HL-60/S4 treated with retinoic acid at 250 ng/mL for 4 days and 3 days (cell line): ENCODE measurements at regions not wholly inside any gene's neighbourhood (a gene's known extent, or its start where the extent isn't known, plus 50 kb on each side); places are given as distances from the start of the nearest gene placed in this dataset.

Experiments
- in situ Hi-C: fragments of 300-500 bp; cut with MboI; formaldehyde crosslinking; loops from 2 replicates; pipeline ENCODE4 v1.7.0; 2022; ENCODE audit warnings: low sequenced_read_pairs

- in situ Hi-C loops, result loop anchor here (10.0 to 25.0 kb wide), 2 partner anchors 350 to 468 kb away; partner anchors contain the start of gene STAT4
Measured at GRCh38 chr2:191512216-191512835, 165.6 kb upstream of the NABP1 start.

DNA sequence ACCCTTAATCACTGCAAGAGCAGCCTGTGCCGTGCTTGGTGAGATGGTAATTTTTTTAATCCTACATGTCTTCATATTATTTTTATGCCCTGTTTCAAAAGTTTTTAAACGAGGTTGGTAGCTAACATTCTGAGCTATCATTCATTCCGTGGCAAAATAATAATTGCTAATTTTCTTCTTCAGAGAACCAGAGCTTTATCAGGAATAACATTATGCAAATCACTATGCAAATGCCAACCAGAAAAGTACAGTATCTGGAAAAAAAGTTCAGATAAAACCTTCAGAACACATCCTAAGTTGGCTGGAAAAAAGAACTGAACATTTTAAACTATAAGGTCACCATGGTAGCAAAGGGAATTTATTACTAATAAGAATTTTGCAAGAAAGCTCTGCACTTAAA is 165.1 kb upstream of the NABP1 start:
- in situ Hi-C loops, result loop anchor here (10.0 to 25.0 kb wide), 2 partner anchors 351 to 468 kb away; partner anchors contain the start of gene STAT4

GRCh38 chr2:191514613-191515012 is 163.3 kb upstream of the NABP1 start:
- in situ Hi-C loops, result loop anchor here (10.0 to 25.0 kb wide), 2 partner anchors 352 to 470 kb away; partner anchors contain the start of gene STAT4

GRCh38 chr2:191515551-191515950 is 162.4 kb upstream of the NABP1 start:
- in situ Hi-C loops, result loop anchor here (10.0 to 25.0 kb wide), 2 partner anchors 353 to 471 kb away; partner anchors contain the start of gene STAT4

DNA sequence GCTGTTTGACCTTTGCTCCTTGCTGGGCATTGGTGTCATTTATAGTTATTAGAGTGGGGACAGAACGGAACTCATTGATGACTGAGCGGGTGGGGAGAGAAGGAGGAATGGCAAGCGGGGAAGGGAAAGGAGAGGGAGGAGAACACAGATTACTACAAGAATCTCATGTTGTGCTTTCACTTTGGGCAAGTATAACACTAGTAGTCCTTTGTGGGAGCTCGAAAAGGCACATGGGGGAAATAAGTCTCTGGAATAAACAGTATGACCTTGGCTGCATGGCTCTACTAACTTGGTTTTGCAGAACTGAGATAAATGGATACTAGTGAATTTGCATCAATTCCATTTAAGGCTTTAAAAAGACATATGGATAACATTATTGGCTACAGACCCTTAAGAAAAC is 161.7 kb upstream of the NABP1 start:
- in situ Hi-C loops, result loop anchor here (10.0 to 25.0 kb wide), 2 partner anchors 354 to 471 kb away; partner anchors contain the start of gene STAT4

- in situ Hi-C loops, result loop anchor here (25.0 kb wide), 1 partner anchor 359 kb away; the partner anchor contains the start of gene STAT4
Measured at GRCh38 chr2:191521608-191522208, 156.2 kb upstream of the NABP1 start.

DNA sequence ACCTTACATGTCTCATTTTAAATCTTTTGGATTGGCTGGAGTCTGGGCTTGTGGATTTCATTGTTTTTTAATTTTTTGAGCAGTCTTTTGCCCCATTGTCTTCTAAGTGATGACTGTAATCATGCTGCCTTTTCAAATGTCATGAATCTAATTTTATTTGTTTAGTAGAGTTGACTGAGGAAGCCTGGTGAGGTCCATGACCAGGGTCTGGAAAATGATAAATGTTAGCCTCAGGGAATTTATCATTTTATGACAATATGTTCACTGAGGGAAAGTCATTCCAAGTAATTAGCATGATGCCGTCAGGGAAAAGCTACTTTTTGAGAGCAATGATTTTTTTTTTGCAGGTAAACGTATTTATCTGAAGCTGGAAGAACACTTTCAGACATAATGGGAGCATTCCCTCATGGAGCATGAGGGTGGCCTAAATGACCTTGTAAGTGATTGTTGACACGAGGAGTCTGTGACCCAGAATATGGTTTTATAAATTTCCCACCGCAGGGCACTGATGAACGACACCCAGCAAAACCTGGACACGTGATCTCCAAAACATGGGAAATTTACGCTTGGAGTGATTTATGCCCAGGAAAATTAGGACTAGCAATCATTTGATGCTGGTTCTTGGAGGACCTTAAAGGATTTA is 155.3 kb upstream of the NABP1 start:
- in situ Hi-C loops, result loop anchor here (25.0 kb wide), 1 partner anchor 360 kb away; the partner anchor contains the start of gene STAT4

GRCh38 chr2:191526091-191526490 is 151.8 kb upstream of the NABP1 start:
- in situ Hi-C loops, result no loop called here

GRCh38 chr2:191526536-191526935 is 151.4 kb upstream of the NABP1 start:
- in situ Hi-C loops, result no loop called here

- in situ Hi-C loops, result no loop called here
Measured at GRCh38 chr2:191526953-191527556, 150.9 kb upstream of the NABP1 start.

GRCh38 chr2:191530618-191531017 is 147.3 kb upstream of the NABP1 start:
- in situ Hi-C loops, result no loop called here

- in situ Hi-C loops, result no loop called here
Measured at GRCh38 chr2:191533693-191534180, 144.2 kb upstream of the NABP1 start.

GRCh38 chr2:191537921-191538320 is 140.0 kb upstream of the NABP1 start:
- in situ Hi-C loops, result no loop called here

GRCh38 chr2:191538334-191538903 is 139.5 kb upstream of the NABP1 start:
- in situ Hi-C loops, result no loop called here

- in situ Hi-C loops, result no loop called here
Measured at GRCh38 chr2:191539068-191539467, 138.9 kb upstream of the NABP1 start.

DNA sequence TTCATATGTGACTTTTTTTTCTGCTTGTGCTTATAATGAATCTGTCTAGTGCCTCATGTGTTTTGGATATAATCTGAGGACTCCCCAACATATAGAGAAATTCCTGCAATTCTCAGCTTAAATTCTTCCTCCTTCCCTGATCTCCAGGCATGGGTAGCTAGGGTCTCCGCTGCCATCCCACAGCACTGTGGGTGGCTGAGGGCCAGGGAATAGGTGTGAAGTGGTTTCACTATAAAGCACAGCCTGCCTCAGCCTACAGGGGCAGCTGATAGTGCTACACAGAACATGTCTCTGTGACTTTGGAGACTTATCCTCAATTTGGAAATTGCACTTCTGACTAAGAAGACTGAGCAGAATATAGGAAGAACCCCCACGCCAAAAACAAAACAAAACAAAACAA is 137.3 kb upstream of the NABP1 start:
- in situ Hi-C loops, result no loop called here

DNA sequence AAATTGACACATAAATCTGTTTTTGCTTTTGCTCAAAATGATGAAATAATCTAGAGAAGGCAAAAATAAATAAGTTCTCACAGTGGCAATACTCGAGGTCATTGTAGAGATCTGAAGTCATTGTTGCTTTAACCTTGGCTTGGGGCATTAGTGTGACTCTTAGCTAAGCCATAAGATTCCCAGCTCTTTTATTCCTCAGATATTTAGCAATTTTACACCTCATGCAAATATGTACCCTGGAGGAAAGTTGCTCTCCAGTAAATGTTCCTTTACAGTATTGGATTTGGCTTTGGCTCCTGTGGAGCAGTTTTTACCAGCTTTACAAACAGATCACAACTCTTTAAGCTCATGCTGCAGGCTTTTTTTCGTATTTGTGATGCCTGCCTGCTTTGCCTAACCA is 134.2 kb upstream of the NABP1 start:
- in situ Hi-C loops, result no loop called here

GRCh38 chr2:191544461-191545062 is 133.4 kb upstream of the NABP1 start:
- in situ Hi-C loops, result no loop called here

DNA sequence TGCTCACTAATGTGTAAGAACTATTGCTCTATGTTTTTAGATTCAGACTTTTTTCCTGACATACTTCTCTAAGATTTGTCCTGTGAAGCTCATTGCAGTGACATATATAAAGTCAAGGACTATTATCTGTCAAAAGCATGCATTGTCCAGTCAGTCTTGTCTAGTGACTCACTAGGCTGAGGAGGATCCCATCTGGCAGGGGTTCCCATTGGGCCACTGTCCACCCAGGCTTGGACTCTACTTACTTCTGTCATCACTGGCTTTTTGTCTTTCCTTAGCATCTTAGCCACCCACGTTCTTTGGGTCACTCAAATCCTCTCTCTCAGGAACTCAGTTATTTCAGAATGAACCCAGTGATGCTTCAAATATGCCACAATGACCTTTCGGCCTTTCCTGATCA is 132.6 kb upstream of the NABP1 start:
- in situ Hi-C loops, result no loop called here

GRCh38 chr2:191552066-191552465 is 125.9 kb upstream of the NABP1 start:
- in situ Hi-C loops, result loop anchor here (25.0 kb wide), 1 partner anchor 610 kb away; no protein-coding TSS in a partner anchor
